G401.6 (cell line): ENCODE measurements at regions not wholly inside any gene's neighbourhood (a gene's known extent, or its start where the extent isn't known, plus 50 kb on each side); places are given as distances from the start of the nearest gene placed in this dataset.
"Not testable (repeated sequence)": the region's sequence is repeated elsewhere in the genome, so short reads cannot be mapped to it uniquely, and the experiment has no call there.

Source experiments
- FAIRE-seq: peaks from 2 replicates; lab custom pipeline; 2012; peaks lifted over from hg19 to GRCh38; lab: Jason Lieb, UNC

- no peak for FAIRE-seq
Observed at GRCh38 chr2:111534910-111535352, 349.1 kb downstream of the ANAPC1 start.

GRCh38 chr2:111535404-111535803 is 348.6 kb downstream of the ANAPC1 start:
- FAIRE-seq: no peak

GRCh38 chr2:111537078-111537655 is 346.8 kb downstream of the ANAPC1 start:
- FAIRE-seq: no peak

GRCh38 chr2:111539991-111540390 is 344.0 kb downstream of the ANAPC1 start:
- FAIRE-seq: not testable (repeated sequence)

- not testable (repeated sequence) for FAIRE-seq
Observed at GRCh38 chr2:111542120-111542774, 341.7 kb downstream of the ANAPC1 start.

- FAIRE-seq: not testable (repeated sequence)
Observed at GRCh38 chr2:111544006-111544405, 340.0 kb downstream of the ANAPC1 start.

GRCh38 chr2:111545723-111546431 is 338.1 kb downstream of the ANAPC1 start:
- FAIRE-seq: not testable (repeated sequence)

GRCh38 chr2:111546578-111546977 is 337.4 kb downstream of the ANAPC1 start:
- not testable (repeated sequence) for FAIRE-seq

- not testable (repeated sequence) for FAIRE-seq
Observed at GRCh38 chr2:111549174-111549573, 334.8 kb downstream of the ANAPC1 start.

GRCh38 chr2:111551428-111551827 is 332.6 kb downstream of the ANAPC1 start:
- not testable (repeated sequence) for FAIRE-seq

- FAIRE-seq: not testable (repeated sequence)
Observed at GRCh38 chr2:111552625-111553024, 331.4 kb downstream of the ANAPC1 start.

GRCh38 chr2:111559301-111559700 is 324.7 kb downstream of the ANAPC1 start:
- not testable (repeated sequence) for FAIRE-seq

GRCh38 chr2:111559814-111560213 is 324.2 kb downstream of the ANAPC1 start:
- not testable (repeated sequence) for FAIRE-seq

GRCh38 chr2:111566068-111566467 is 317.9 kb downstream of the ANAPC1 start:
- FAIRE-seq: not testable (repeated sequence)

- not testable (repeated sequence) for FAIRE-seq
Observed at GRCh38 chr2:111567233-111567632, 316.8 kb downstream of the ANAPC1 start.

- not testable (repeated sequence) for FAIRE-seq
Observed at GRCh38 chr2:111569356-111570199, 314.4 kb downstream of the ANAPC1 start.

GRCh38 chr2:111570300-111571114 is 313.5 kb downstream of the ANAPC1 start:
- FAIRE-seq: not testable (repeated sequence)

- FAIRE-seq: not testable (repeated sequence)
Observed at GRCh38 chr2:111574803-111575202, 309.2 kb downstream of the ANAPC1 start.

- not testable (repeated sequence) for FAIRE-seq
Observed at GRCh38 chr2:111577154-111577885, 306.7 kb downstream of the ANAPC1 start.

GRCh38 chr2:111579500-111580134 is 304.4 kb downstream of the ANAPC1 start:
- FAIRE-seq: not testable (repeated sequence)
